D721Med (cell line): ENCODE measurements at regions not wholly inside any gene's neighbourhood (a gene's known extent, or its start where the extent isn't known, plus 50 kb on each side); places are given as distances from the start of the nearest gene placed in this dataset.

ENCODE experiments used
- DNase-seq: peaks from one replicate; pipeline ENCODE4 v3.0.0; 2011; ENCODE audit warnings: low spot score; ENCODE audit not compliant: insufficient read length
- FAIRE-seq: peaks from 2 replicates; lab custom pipeline; 2011; peaks lifted over from hg19 to GRCh38; lab: Jason Lieb, UNC
- CTCF ChIP-seq: IDR thresholded peaks from 2 replicates; pipeline ENCODE4 v1.5.1; 2012; ENCODE audit warnings: mild to moderate bottlenecking, control low read depth; ENCODE audit not compliant: insufficient read depth; ENCODE audit errors: missing control alignments

- no peak for TF ChIP-seq CTCF
- FAIRE-seq (no peak), DNase-seq (no peak)
Observed at GRCh38 chr7:42672339-42672999, 239.4 kb downstream of the C7orf25 start.

- DNase-seq, result no peak
- FAIRE-seq, result no peak
- TF ChIP-seq CTCF, result no peak
Observed at GRCh38 chr7:42671627-42672026, 240.2 kb downstream of the C7orf25 start.

- FAIRE-seq, result no peak
- no peak for TF ChIP-seq CTCF
- DNase-seq, result no peak
Observed at GRCh38 chr7:42666994-42667393, 244.9 kb downstream of the C7orf25 start.

- FAIRE-seq, result no peak
- no peak for DNase-seq
- TF ChIP-seq CTCF, result no peak
Observed at GRCh38 chr7:42662862-42663261, 249.0 kb downstream of the C7orf25 start.

- DNase-seq (no peak), FAIRE-seq (no peak)
- no peak for TF ChIP-seq CTCF
Observed at GRCh38 chr7:42661312-42661711, 250.6 kb downstream of the C7orf25 start.

GRCh38 chr7:42650701-42651100 lies 261.2 kb downstream of the C7orf25 start:
- no peak for TF ChIP-seq CTCF
- no peak for FAIRE-seq

GRCh38 chr7:42650171-42650570 lies 261.7 kb downstream of the C7orf25 start:
- TF ChIP-seq CTCF, result no peak
- DNase-seq (no peak), FAIRE-seq (no peak)

More at GRCh38 chr7:42650701-42651100, 261.2 kb downstream of the C7orf25 start:
- no peak for DNase-seq
